NT2/D1 (cell line): ENCODE measurements at regions not wholly inside any gene's neighbourhood (a gene's known extent, or its start where the extent isn't known, plus 50 kb on each side); places are given as distances from the start of the nearest gene placed in this dataset.

Experiments
- SUZ12 ChIP-seq: IDR thresholded peaks from 2 replicates; pipeline ENCODE4 v1.6.1; 2011; ENCODE audit not compliant: insufficient read length, insufficient read depth; ENCODE audit errors: extremely low read depth
- YY1 ChIP-seq: IDR thresholded peaks from 2 replicates; pipeline ENCODE4 v1.6.1; 2011; ENCODE audit not compliant: insufficient read length, insufficient read depth

DNA sequence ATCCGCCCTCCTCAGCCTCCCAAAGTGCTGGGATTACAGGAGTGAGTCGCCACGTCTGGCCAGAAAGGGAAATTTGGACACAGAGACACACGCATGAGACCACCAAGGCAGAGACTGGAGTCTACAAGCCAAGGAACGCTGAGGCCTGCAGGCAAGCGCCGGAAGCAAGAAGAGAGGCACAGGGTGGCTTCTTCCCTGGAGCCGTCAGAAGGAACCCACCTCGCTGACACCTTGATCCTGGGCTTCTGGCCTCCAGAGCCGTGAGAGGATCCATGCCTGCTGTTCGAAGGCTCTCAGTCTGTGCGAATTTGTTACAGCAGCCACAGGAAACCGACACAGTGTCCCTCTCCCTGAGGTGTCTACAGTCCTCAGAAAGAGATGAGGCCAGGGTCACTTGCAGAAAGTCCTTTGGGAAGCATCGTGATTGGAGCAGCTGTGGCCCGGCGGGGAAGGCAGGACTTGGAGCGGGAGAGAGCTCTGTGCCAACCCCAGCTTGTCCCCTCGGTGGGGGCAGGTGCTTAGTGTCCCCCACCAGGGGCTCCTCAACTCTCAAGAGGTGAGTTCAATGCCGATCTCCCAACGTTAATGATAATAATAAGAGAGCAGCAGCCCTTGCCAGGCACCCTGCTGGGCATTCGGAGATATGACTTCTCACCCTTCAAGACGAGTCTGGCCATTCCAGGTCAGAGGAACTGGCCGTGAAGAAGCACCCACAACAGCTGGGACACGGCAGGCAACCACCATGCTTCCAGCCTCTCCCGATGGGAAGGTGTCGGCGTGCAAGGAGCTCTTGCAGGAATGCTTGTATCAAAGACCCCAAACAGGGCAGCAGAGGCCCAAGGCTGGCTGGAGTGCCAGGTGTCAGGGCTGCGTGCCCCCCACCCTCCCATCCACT lies 68.4 kb upstream of the TNRC6C start:
- TF ChIP-seq YY1, result no peak
- no peak for TF ChIP-seq SUZ12
